Natural killer cell (primary cell): ENCODE measurements at regions not wholly inside any gene's neighbourhood (a gene's known extent, or its start where the extent isn't known, plus 50 kb on each side); places are given as distances from the start of the nearest gene placed in this dataset.

Experiments
- ATAC-seq, 3 donors: fragments of 150-1000 bp in 2 of 3; fragments of 200-7000 bp in 1 of 3; cut with Tn5 transposase; 1 replicate in 1 of 3; 2 replicates in 2 of 3; pipeline ENCODE4 v1.10.0; 2021; ENCODE audit warnings: mild to moderate bottlenecking in 2 of 3, moderate library complexity in 2 of 3
- DNase-seq, 2 donors: peaks; one replicate each; pipeline versions ENCODE4 v3.0.0 to v3.0.0-alpha.2; 2013 to 2021; ENCODE audit warnings: mixed read lengths in 1 of 2
- H3K27ac ChIP-seq: one replicate; pipeline ENCODE4 v1.5.1; 2013; ENCODE audit warnings: mild to moderate bottlenecking, low read length
- H3K27me3 ChIP-seq: one replicate; pipeline ENCODE4 v1.6.1; 2013; ENCODE audit warnings: low read length; ENCODE audit not compliant: control insufficient read depth, insufficient read depth
- H3K36me3 ChIP-seq: one replicate; pipeline ENCODE4 v1.6.1; 2013; ENCODE audit warnings: low read length; ENCODE audit not compliant: control insufficient read depth, insufficient read depth
- H3K4me1 ChIP-seq: one replicate; pipeline ENCODE4 v1.6.1; 2013; ENCODE audit warnings: low read length; ENCODE audit not compliant: control insufficient read depth, insufficient read depth
- H3K4me3 ChIP-seq: one replicate; pipeline ENCODE4 v1.5.1; 2013; ENCODE audit warnings: low read length
- H3K9me3 ChIP-seq: one replicate; pipeline ENCODE4 v1.6.1; 2013; ENCODE audit warnings: low read length; ENCODE audit not compliant: control insufficient read depth, insufficient read depth
- H3K27ac Mint-ChIP-seq, 2 donors: one replicate each; pipeline ENCODE4 v1.8.0; 2022; ENCODE audit warnings: mild to moderate bottlenecking in 2 of 2, mixed read lengths in 2 of 2, moderate library complexity in 1 of 2
- H3K27me3 Mint-ChIP-seq, 2 donors: one replicate each; pipeline ENCODE4 v1.8.0; 2022; ENCODE audit warnings: low read depth in 2 of 2, mixed read lengths in 2 of 2
- H3K36me3 Mint-ChIP-seq: one replicate; pipeline ENCODE4 v1.8.0; 2022; ENCODE audit warnings: mixed read lengths
- H3K4me1 Mint-ChIP-seq, 2 donors: one replicate each; pipeline ENCODE4 v1.8.0; 2022; ENCODE audit warnings: mixed read lengths in 2 of 2
- H3K4me3 Mint-ChIP-seq: one replicate; pipeline ENCODE4 v1.8.0; 2022; ENCODE audit warnings: mild to moderate bottlenecking, moderate library complexity, mixed read lengths
- H3K9me3 Mint-ChIP-seq, 2 donors: one replicate each; pipeline ENCODE4 v1.8.0; 2022; ENCODE audit warnings: mixed read lengths in 2 of 2
- WGBS: methylation state at CpG from one replicate; pipeline ENCODE4 v1.1.7; 2013; ENCODE audit warnings: missing lambda C conversion rate; ENCODE audit not compliant: insufficient coverage; 5-methylcytosine and 5-hydroxymethylcytosine counted together
- intact Hi-C: fragments of 100-400 bp; cut with micrococcal nuclease; formaldehyde crosslinking; loops from one replicate; pipeline ENCODE4 v1.14.2; 2022
- TF ChIP-seq, protein P1 (sequence below): fragments of 200-600 bp; IDR thresholded peaks from one replicate; pipeline ENCODE4 v1.8.0; 2022; ENCODE audit warnings: antibody characterized with exemption

DNA sequence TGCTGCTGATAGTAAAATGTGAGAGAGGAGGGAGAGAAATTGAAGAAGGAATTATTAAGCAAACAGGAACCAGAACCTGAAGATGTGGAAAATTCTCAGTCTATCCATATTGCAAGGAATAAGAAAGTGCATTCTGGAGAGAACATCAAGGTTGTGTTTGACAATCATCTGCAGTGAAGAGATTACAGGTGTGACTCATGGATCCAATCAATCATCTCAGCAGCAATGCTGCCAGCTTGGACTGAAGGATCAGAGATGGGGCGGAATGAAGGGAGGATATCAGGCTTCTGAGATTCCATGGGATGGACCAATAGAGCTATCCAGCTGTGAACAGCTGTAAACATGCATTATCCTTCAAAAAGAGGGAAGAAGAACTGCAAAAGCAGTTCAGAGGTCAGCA is 247.3 kb downstream of the LPIN1 start:
- no peak overlapping the region for H3K27ac ChIP-seq
- intact Hi-C loops: no loop called here
- H3K27me3 ChIP-seq: peaks cover 28% of the 10 kb centered on the region
- no peaks in the 10 kb centered on the region for H3K9me3 ChIP-seq
- H3K4me1 Mint-ChIP-seq: peaks cover 4 to 15% of the 10 kb centered on the region in 2 donors
- H3K4me3 ChIP-seq: no peak overlapping the region
- peaks cover 0 to 2% of the 10 kb centered on the region in 2 donors for H3K9me3 Mint-ChIP-seq
- no peaks in the 10 kb centered on the region for H3K4me1 ChIP-seq
- peaks cover 55 to 65% of the 10 kb centered on the region in 2 donors for H3K27me3 Mint-ChIP-seq
- ATAC-seq (no peak), DNase-seq (no peak)
- no peak overlapping the region for H3K4me3 Mint-ChIP-seq
- peaks cover 5% of the 10 kb centered on the region for H3K36me3 Mint-ChIP-seq
- TF ChIP-seq, protein P1, sequence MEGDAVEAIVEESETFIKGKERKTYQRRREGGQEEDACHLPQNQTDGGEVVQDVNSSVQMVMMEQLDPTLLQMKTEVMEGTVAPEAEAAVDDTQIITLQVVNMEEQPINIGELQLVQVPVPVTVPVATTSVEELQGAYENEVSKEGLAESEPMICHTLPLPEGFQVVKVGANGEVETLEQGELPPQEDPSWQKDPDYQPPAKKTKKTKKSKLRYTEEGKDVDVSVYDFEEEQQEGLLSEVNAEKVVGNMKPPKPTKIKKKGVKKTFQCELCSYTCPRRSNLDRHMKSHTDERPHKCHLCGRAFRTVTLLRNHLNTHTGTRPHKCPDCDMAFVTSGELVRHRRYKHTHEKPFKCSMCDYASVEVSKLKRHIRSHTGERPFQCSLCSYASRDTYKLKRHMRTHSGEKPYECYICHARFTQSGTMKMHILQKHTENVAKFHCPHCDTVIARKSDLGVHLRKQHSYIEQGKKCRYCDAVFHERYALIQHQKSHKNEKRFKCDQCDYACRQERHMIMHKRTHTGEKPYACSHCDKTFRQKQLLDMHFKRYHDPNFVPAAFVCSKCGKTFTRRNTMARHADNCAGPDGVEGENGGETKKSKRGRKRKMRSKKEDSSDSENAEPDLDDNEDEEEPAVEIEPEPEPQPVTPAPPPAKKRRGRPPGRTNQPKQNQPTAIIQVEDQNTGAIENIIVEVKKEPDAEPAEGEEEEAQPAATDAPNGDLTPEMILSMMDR: no peak
- 100% methylated on average over 1 of the region's 1 CpG for WGBS
- H3K27ac Mint-ChIP-seq: no peak overlapping the region
- H3K36me3 ChIP-seq: no peaks in the 10 kb centered on the region

DNA sequence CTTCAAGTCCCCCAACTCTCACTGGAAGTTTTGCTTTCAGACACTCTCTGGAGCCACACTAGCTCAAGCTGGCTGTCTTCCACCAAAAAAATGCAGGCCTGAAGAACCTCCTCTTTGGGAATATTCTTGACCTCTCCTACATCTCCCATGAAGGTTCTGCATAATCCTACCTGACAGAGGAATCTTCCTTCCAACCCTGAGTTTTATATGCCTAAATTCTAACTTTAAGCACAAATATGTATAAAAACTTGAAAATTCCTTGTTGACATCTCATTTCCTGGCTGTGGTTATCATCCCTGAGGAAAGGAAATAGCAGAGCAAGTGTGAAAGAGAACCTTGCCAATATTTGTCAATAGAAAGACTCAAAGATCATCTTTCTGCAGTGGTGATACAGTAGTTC is 249.0 kb downstream of the LPIN1 start:
- Mint-ChIP-seq H3K36me3 (peaks cover 7% of the 10 kb centered on the region), H3K27me3 (peaks cover 58 to 68% of the 10 kb centered on the region in 2 donors), H3K9me3 (peaks cover 0 to 2% of the 10 kb centered on the region in 2 donors), H3K4me3 (no peak overlapping the region), H3K4me1 (peaks cover 4 to 15% of the 10 kb centered on the region in 2 donors), H3K27ac (no peak overlapping the region)
- no peak overlapping the region for H3K4me3 ChIP-seq
- TF ChIP-seq, protein P1: no peak
- intact Hi-C loops: no loop called here
- no peak overlapping the region for H3K27ac ChIP-seq
- H3K27me3 ChIP-seq: peaks cover 40% of the 10 kb centered on the region
- H3K36me3 ChIP-seq: no peaks in the 10 kb centered on the region
- no peaks in the 10 kb centered on the region for H3K9me3 ChIP-seq
- H3K4me1 ChIP-seq: no peaks in the 10 kb centered on the region
- ATAC-seq: no peak
- DNase-seq: no peak

DNA sequence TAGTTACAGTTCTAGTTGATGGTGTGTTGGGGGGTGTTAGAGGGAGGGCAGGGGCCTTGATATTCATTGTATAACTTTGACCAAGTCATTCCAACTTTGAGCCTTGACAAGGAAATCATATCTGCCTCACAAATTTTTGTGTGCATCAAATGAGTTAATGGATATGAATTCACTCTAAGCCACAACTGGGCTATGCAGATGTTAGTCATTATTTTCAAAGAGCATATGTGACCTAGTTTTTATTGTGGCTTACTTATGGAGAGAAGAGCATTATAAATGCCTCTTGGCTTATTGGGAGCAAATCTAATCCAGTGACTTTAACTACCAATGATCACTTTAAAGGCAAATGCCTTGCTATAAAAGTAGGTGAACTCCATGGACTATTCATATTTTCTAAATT is 250.2 kb downstream of the LPIN1 start:
- intact Hi-C loops: no loop called here
- TF ChIP-seq, protein P1: no peak
- DNase-seq: no peak
- Histone ChIP-seq H3K27ac (no peak overlapping the region), H3K4me1 (no peaks in the 10 kb centered on the region), H3K27me3 (peaks cover 45% of the 10 kb centered on the region), H3K4me3 (no peak overlapping the region), H3K9me3 (no peaks in the 10 kb centered on the region), H3K36me3 (no peaks in the 10 kb centered on the region)
- H3K27ac Mint-ChIP-seq: no peak overlapping the region
- H3K4me3 Mint-ChIP-seq: no peak overlapping the region
- no peak for ATAC-seq
- H3K9me3 Mint-ChIP-seq: peaks cover 0 to 2% of the 10 kb centered on the region in 2 donors
- H3K36me3 Mint-ChIP-seq: peaks cover 18% of the 10 kb centered on the region
- peaks cover 9 to 10% of the 10 kb centered on the region in 2 donors for H3K4me1 Mint-ChIP-seq
- peaks cover 69 to 79% of the 10 kb centered on the region in 2 donors for H3K27me3 Mint-ChIP-seq

DNA sequence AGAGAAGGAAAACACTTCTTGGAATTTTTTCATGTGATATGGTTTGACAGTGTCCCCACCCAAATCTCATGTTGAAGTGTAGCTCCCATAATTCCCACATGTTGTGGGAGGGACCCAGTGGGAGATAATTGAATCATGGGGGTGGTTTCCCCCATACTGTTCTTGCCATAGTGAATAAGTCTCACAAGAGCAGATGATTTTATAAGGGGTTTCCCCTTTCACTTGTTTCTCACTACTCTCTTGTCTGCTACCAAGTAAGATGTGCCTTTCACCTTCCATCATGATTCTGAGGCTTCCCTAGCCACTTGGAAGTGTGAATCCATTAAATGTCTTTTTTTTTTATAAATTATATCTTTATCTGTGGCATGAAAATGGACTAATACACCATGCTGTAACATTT is 250.7 kb downstream of the LPIN1 start:
- H3K27ac Mint-ChIP-seq: no peak overlapping the region
- ATAC-seq: peak in 1 of 3 donors; percentile 31
- peaks cover 67 to 79% of the 10 kb centered on the region in 2 donors for H3K27me3 Mint-ChIP-seq
- Histone ChIP-seq H3K27ac (no peak overlapping the region), H3K36me3 (no peaks in the 10 kb centered on the region), H3K9me3 (no peaks in the 10 kb centered on the region), H3K4me3 (no peak overlapping the region), H3K4me1 (no peaks in the 10 kb centered on the region), H3K27me3 (peaks cover 50% of the 10 kb centered on the region)
- TF ChIP-seq, protein P1: no peak
- H3K9me3 Mint-ChIP-seq: peaks cover 0 to 2% of the 10 kb centered on the region in 2 donors
- DNase-seq: no peak
- H3K4me1 Mint-ChIP-seq: peaks cover 10 to 12% of the 10 kb centered on the region in 2 donors
- no peak overlapping the region for H3K4me3 Mint-ChIP-seq
- intact Hi-C loops: no loop called here
- H3K36me3 Mint-ChIP-seq: peaks cover 16% of the 10 kb centered on the region
